Osteoblast (primary cell): ENCODE measurements at regions not wholly inside any gene's neighbourhood (a gene's known extent, or its start where the extent isn't known, plus 50 kb on each side); places are given as distances from the start of the nearest gene placed in this dataset.
"Not testable (repeated sequence)": the region's sequence is repeated elsewhere in the genome, so short reads cannot be mapped to it uniquely, and the experiment has no call there.

ENCODE experiments used
- DNase-seq: peaks from one replicate; pipeline ENCODE4 v3.0.0; 2011; ENCODE audit warnings: low spot score, mixed read lengths; ENCODE audit not compliant: insufficient read length; ENCODE audit errors: missing footprints
- H2AFZ ChIP-seq: 2 replicates; pipeline ENCODE4 v1.6.0; 2011; ENCODE audit warnings: mild to moderate bottlenecking, low read length
- H3K27ac ChIP-seq: 2 replicates; pipeline ENCODE4 v1.5.1; 2011; ENCODE audit warnings: mild to moderate bottlenecking, low read depth, low read length, moderate library complexity
- H3K27me3 ChIP-seq: 2 replicates; pipeline ENCODE4 v1.6.0; 2012; ENCODE audit warnings: mild to moderate bottlenecking, control low read depth, inconsistent platforms, low read length, moderate library complexity; ENCODE audit not compliant: insufficient read depth
- H3K36me3 ChIP-seq: 2 replicates; pipeline ENCODE4 v1.5.1; 2011; ENCODE audit warnings: mild to moderate bottlenecking, low read length, control low read depth, moderate library complexity; ENCODE audit not compliant: insufficient read depth
- H3K4me1 ChIP-seq: 2 replicates; pipeline ENCODE4 v1.5.1; 2011; ENCODE audit warnings: mild to moderate bottlenecking, low read length, control low read depth, moderate library complexity; ENCODE audit not compliant: insufficient read depth
- H3K4me2 ChIP-seq: 2 replicates; pipeline ENCODE4 v1.6.0; 2011; ENCODE audit warnings: mild to moderate bottlenecking, low read length; ENCODE audit not compliant: insufficient read depth
- H3K4me3 ChIP-seq: fragments of 200-600 bp; sonication (generic); 3 replicates; pipeline ENCODE4 v1.5.1; 2012; ENCODE audit warnings: mild to moderate bottlenecking, low read length, inconsistent platforms; ENCODE audit not compliant: insufficient read depth
- H3K79me2 ChIP-seq: 2 replicates; pipeline ENCODE4 v1.6.0; 2012; ENCODE audit warnings: mild to moderate bottlenecking, low read length, control low read depth, inconsistent platforms; ENCODE audit not compliant: insufficient read depth
- H3K9me3 ChIP-seq: 2 replicates; pipeline ENCODE4 v1.5.1; 2011; ENCODE audit warnings: low read depth, low read length, control low read depth
- H4K20me1 ChIP-seq: 2 replicates; pipeline ENCODE4 v1.6.0; 2012; ENCODE audit warnings: mild to moderate bottlenecking, low read length, control low read depth; ENCODE audit not compliant: insufficient read depth
- TF ChIP-seq, protein P1 (sequence below): IDR thresholded peaks from 2 replicates; pipeline ENCODE4 v1.5.1; 2011; ENCODE audit warnings: mild to moderate bottlenecking, low read depth, low read length, moderate library complexity; ENCODE audit errors: extremely low read depth

DNA sequence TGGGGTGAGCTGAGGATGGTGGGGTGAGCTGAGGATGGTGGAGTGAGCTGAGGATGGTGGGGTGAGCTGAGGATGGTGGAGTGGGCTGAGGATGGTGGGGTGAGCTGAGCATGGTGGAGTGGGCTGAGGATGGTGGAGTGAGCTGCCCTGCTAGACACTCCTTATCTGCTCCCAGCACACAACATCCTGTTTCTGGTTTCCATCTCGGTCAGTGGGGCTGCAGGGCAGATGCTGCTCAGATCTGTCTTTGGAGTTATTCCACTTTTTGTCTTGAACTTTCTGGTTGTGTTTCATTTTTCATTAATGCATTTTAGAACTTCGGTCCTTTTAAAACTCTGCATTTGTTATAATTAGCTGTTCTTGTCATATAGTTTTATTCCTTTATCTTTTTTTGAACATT, 67.9 kb upstream of the ANTXRL start:
- H3K9me3 ChIP-seq = no peaks in the 10 kb centered on the region
- DNase-seq = no peak
- no peaks in the 10 kb centered on the region for H3K79me2 ChIP-seq
- H2AFZ ChIP-seq = no peak overlapping the region
- no peaks in the 10 kb centered on the region for H3K27me3 ChIP-seq
- H3K36me3 ChIP-seq = no peaks in the 10 kb centered on the region
- no peaks in the 10 kb centered on the region for H3K4me1 ChIP-seq
- TF ChIP-seq, protein P1, sequence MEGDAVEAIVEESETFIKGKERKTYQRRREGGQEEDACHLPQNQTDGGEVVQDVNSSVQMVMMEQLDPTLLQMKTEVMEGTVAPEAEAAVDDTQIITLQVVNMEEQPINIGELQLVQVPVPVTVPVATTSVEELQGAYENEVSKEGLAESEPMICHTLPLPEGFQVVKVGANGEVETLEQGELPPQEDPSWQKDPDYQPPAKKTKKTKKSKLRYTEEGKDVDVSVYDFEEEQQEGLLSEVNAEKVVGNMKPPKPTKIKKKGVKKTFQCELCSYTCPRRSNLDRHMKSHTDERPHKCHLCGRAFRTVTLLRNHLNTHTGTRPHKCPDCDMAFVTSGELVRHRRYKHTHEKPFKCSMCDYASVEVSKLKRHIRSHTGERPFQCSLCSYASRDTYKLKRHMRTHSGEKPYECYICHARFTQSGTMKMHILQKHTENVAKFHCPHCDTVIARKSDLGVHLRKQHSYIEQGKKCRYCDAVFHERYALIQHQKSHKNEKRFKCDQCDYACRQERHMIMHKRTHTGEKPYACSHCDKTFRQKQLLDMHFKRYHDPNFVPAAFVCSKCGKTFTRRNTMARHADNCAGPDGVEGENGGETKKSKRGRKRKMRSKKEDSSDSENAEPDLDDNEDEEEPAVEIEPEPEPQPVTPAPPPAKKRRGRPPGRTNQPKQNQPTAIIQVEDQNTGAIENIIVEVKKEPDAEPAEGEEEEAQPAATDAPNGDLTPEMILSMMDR = no peak
- no peak overlapping the region for H3K27ac ChIP-seq
- no peak overlapping the region for H3K4me2 ChIP-seq
- no peaks in the 10 kb centered on the region for H4K20me1 ChIP-seq
- no peak overlapping the region for H3K4me3 ChIP-seq

DNA sequence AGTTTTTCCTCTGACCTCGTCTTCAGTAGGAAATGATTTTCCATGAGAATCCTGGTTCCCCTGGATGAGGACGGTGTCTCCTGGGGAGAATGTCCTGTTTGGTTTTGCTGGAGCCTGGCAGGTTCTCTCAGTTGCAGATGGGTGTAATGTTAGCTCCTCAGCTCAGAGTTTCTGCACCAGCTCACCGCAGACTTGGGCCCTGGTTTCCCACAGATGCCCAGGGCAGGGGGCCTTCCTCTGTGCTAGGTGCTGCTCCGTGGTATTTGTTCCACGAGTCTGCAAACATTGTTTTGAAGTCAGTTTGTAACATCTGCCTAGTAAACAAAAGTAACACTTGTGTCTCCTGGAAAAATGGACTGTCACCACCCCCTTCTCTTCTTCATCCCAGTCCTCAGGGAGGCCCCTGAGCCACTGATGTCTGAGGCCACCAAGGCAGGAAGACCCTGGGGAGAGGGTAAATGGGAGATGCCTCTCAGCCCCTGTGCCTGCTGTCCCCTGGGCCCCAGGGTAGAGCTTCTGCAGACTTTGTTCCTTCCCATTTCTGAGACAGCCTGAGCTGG, 67.3 kb upstream of the ANTXRL start:
- not testable (repeated sequence) for H2AFZ ChIP-seq, H3K36me3 ChIP-seq, H3K79me2 ChIP-seq, H3K27me3 ChIP-seq, H3K9me3 ChIP-seq, H3K4me3 ChIP-seq, H3K4me1 ChIP-seq, H3K4me2 ChIP-seq, DNase-seq, H3K27ac ChIP-seq, H4K20me1 ChIP-seq

DNA sequence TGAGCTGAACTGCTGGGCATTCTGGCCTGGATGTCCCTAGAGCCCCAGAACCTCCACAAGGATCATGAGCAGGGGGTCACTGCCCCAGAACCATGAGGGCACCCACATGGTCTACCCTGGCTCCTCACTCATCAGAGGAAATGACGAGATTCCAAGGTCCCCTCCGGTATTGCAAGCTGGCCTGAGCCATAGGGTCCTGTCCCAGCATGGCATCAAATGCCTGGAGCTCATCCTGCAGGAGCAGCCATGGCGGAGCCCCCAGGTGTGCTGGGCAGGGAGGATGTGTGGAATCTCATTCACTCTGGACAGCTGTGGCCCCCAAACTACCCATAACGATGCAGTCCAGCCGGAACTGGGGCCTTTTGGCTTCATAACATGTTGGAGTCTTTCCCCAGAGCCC, 66.6 kb upstream of the ANTXRL start:
- H3K27ac ChIP-seq = no peak overlapping the region
- H3K79me2 ChIP-seq = no peaks in the 10 kb centered on the region
- H3K36me3 ChIP-seq = no peaks in the 10 kb centered on the region
- TF ChIP-seq, protein P1 = no peak
- H3K27me3 ChIP-seq = no peaks in the 10 kb centered on the region
- H4K20me1 ChIP-seq = no peaks in the 10 kb centered on the region
- H3K9me3 ChIP-seq = no peaks in the 10 kb centered on the region
- no peak overlapping the region for H3K4me3 ChIP-seq
- no peak overlapping the region for H3K4me2 ChIP-seq
- H3K4me1 ChIP-seq = no peaks in the 10 kb centered on the region
- no peak for DNase-seq
- H2AFZ ChIP-seq = no peak overlapping the region

DNA sequence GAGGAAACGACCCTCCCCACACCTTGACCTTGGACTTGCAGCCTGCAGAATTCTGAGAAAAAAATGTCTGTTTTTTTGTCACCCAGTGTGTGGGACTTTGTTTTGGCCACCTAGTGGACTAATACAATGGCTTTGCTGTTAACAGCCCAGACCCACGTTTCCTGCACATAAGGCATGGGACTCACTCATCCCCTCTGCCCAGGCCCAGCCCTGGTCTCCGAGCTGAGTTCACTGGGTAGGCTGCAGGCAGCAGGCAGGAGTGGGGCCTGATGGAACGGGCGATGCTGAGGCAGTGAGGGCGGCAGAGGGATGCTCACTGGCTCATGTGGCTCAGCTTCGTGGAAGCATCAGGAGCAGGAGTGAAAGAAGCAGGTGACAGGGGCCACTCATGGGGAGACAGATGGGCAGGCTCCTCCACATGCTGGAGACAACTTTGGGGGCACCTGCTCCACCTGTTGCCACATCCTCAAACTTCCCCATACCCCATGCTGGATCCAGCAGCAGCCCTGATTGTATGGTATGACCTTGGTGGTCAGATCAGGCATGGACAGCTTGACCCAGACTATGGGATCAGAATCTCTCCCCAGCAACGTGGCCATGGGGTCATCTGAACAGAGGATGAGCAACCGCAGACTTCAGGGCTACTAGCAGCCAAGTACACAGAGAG, 65.8 kb upstream of the ANTXRL start:
- TF ChIP-seq, protein P1 = peak; percentile 18
- Histone ChIP-seq H3K79me2 (no peaks in the 10 kb centered on the region), H4K20me1 (no peaks in the 10 kb centered on the region), H3K27me3 (no peaks in the 10 kb centered on the region), H3K27ac (no peak overlapping the region), H2AFZ (no peak overlapping the region), H3K4me2 (no peak overlapping the region), H3K36me3 (no peaks in the 10 kb centered on the region), H3K9me3 (no peaks in the 10 kb centered on the region), H3K4me3 (no peak overlapping the region), H3K4me1 (no peaks in the 10 kb centered on the region)
- DNase-seq = no peak
